H1 (cell line): ENCODE measurements at regions not wholly inside any gene's neighbourhood (a gene's known extent, or its start where the extent isn't known, plus 50 kb on each side); places are given as distances from the start of the nearest gene placed in this dataset.

ENCODE experiments used
- BCL11A ChIP-seq, 2 experiments: IDR thresholded peaks; one replicate each; pipeline ENCODE4 v1.6.1; 2011; ENCODE audit warnings: low read depth in 2 of 2, low read length in 2 of 2, mild to moderate bottlenecking in 2 of 2
- CHD2 ChIP-seq: IDR thresholded peaks from 2 replicates; pipeline ENCODE4 v1.6.1; 2012; ENCODE audit warnings: low read length, improper control_type of control experiment
- CTCF ChIP-seq, 3 experiments: IDR thresholded peaks; 1 replicate in 2 of 3; 2 replicates in 1 of 3; pipeline versions ENCODE4 v1.5.1 to v1.6.1; 2011; ENCODE audit warnings: low read length in 3 of 3, mild to moderate bottlenecking in 3 of 3, inconsistent platforms in 2 of 3, low read depth in 1 of 3, moderate library complexity in 1 of 3; ENCODE audit not compliant: insufficient read depth in 1 of 3; ENCODE audit errors: control extremely low read depth in 1 of 3
- EP300 ChIP-seq, 2 experiments: IDR thresholded peaks; 1 replicate in 1 of 2; 2 replicates in 1 of 2; pipeline ENCODE4 v1.6.1; 2011 to 2012; ENCODE audit warnings: low read depth in 2 of 2, low read length in 2 of 2, mild to moderate bottlenecking in 2 of 2, borderline replicate concordance in 1 of 2, inconsistent platforms in 1 of 2, moderate library complexity in 1 of 2
- EZH2 ChIP-seq: fragments of 200-600 bp; sonication (generic); IDR thresholded peaks from 2 replicates; pipeline ENCODE4 v1.7.1; 2012; ENCODE audit warnings: low read depth, mild to moderate bottlenecking, moderate library complexity, low read length, inconsistent platforms; ENCODE audit not compliant: severe bottlenecking
- GABPA ChIP-seq: IDR thresholded peaks from 2 replicates; pipeline ENCODE4 v1.6.1; 2011; ENCODE audit warnings: mild to moderate bottlenecking, low read length, moderate library complexity, borderline replicate concordance; ENCODE audit not compliant: insufficient read depth
- GTF2F1 ChIP-seq: IDR thresholded peaks from 2 replicates; pipeline ENCODE4 v1.6.1; 2012; ENCODE audit warnings: low read depth, low read length, improper control_type of control experiment, borderline replicate concordance
- JUN ChIP-seq: IDR thresholded peaks from 2 replicates; pipeline ENCODE4 v1.6.1; 2011; ENCODE audit warnings: low read depth, mild to moderate bottlenecking, improper control_type of control experiment, low read length
- MAFK ChIP-seq: IDR thresholded peaks from 2 replicates; pipeline ENCODE4 v1.6.1; 2012; ENCODE audit warnings: low read depth, mild to moderate bottlenecking, improper control_type of control experiment, low read length
- POLR2A ChIP-seq, 2 experiments: IDR thresholded peaks; 1 replicate in 1 of 2; 2 replicates in 1 of 2; pipeline ENCODE4 v1.6.1; 2011; ENCODE audit warnings: low read depth in 2 of 2, low read length in 2 of 2, mild to moderate bottlenecking in 2 of 2; ENCODE audit errors: control extremely low read depth in 1 of 2
- POLR2AphosphoS5 ChIP-seq: IDR thresholded peaks from 2 replicates; pipeline ENCODE4 v1.6.1; 2011; ENCODE audit warnings: low read depth, low read length
- YY1 ChIP-seq: IDR thresholded peaks from 2 replicates; pipeline ENCODE4 v1.6.1; 2011; ENCODE audit warnings: low read depth, mild to moderate bottlenecking, low read length
- ZNF274 ChIP-seq: IDR thresholded peaks from 2 replicates; pipeline ENCODE4 v1.7.0; 2012; ENCODE audit warnings: low read length, borderline replicate concordance; ENCODE audit errors: extremely low read depth

- peak; percentile 52 to 59 (median 53) for TF ChIP-seq CTCF (IDR thresholded peaks at IDR 0.05; ENCODE audit: control extremely low read depth in 1 of 3, insufficient read depth in 1 of 3, low read depth in 1 of 3, low read length in 3 of 3)
- no peak for TF ChIP-seq ZNF274
- TF ChIP-seq POLR2A (IDR thresholded peaks at IDR 0.05; ENCODE audit: control extremely low read depth in 1 of 2, low read depth in 2 of 2, low read length in 2 of 2) = no peak
- no peak for TF ChIP-seq POLR2AphosphoS5
- no peak for TF ChIP-seq BCL11A (IDR thresholded peaks at IDR 0.05; ENCODE audit: low read depth in 2 of 2, low read length in 2 of 2)
- TF ChIP-seq EZH2 = no peak
- no peak for TF ChIP-seq GABPA
- no peak for TF ChIP-seq CHD2
- no peak for TF ChIP-seq MAFK
- no peak for TF ChIP-seq YY1
- TF ChIP-seq EP300 (IDR thresholded peaks at IDR 0.05; ENCODE audit: borderline replicate concordance in 1 of 2, low read depth in 2 of 2, low read length in 2 of 2) = no peak
- TF ChIP-seq GTF2F1 = no peak
- no peak for TF ChIP-seq JUN
Observed at GRCh38 chr10:117462424-117462792, 80.1 kb upstream of the EMX2 start.
